Neutrophil (primary cell): ENCODE measurements at regions not wholly inside any gene's neighbourhood (a gene's known extent, or its start where the extent isn't known, plus 50 kb on each side); places are given as distances from the start of the nearest gene placed in this dataset.

Experiments used
- H3K27ac ChIP-seq: fragments of 200-600 bp; sonication (generic); 2 replicates; pipeline ENCODE4 v1.5.1; 2016; ENCODE audit warnings: mild to moderate bottlenecking, moderate library complexity
- H3K27me3 ChIP-seq: fragments of 200-600 bp; sonication (generic); 2 replicates; pipeline ENCODE4 v1.6.0; 2016; ENCODE audit warnings: mild to moderate bottlenecking
- H3K36me3 ChIP-seq: fragments of 200-600 bp; sonication (generic); 2 replicates; pipeline ENCODE4 v1.5.1; 2017
- H3K4me1 ChIP-seq, 2 experiments: fragments of 200-600 bp in 1 of 2; sonication (generic) in 1 of 2; 1 replicate in 1 of 2; 2 replicates in 1 of 2; pipeline versions ENCODE4 v1.5.1 to v1.6.1; 2013 to 2016; ENCODE audit warnings: low read depth in 1 of 2, low read length in 1 of 2, mild to moderate bottlenecking in 1 of 2, moderate library complexity in 1 of 2; ENCODE audit not compliant: control insufficient read depth in 1 of 2, insufficient read depth in 1 of 2
- H3K4me3 ChIP-seq, 2 experiments: fragments of 200-600 bp in 1 of 2; sonication (generic) in 1 of 2; 1 replicate in 1 of 2; 2 replicates in 1 of 2; pipeline ENCODE4 v1.5.1; 2013 to 2016; ENCODE audit warnings: low read depth in 1 of 2, low read length in 1 of 2, mild to moderate bottlenecking in 1 of 2, moderate library complexity in 1 of 2
- H3K9me3 ChIP-seq: fragments of 200-600 bp; sonication (generic); 2 replicates; pipeline ENCODE4 v1.5.1; 2016
- CTCF ChIP-seq: fragments of 200-600 bp; sonication (generic); IDR thresholded peaks from 2 replicates; pipeline ENCODE4 v1.5.1; 2016; ENCODE audit warnings: antibody characterized with exemption

- no peaks in the 10 kb centered on the region for H3K36me3 ChIP-seq
- H3K27ac ChIP-seq, result no peak overlapping the region
- no peak overlapping the region for H3K4me3 ChIP-seq
- H3K27me3 ChIP-seq, result no peaks in the 10 kb centered on the region
- TF ChIP-seq CTCF, result no peak
- H3K9me3 ChIP-seq, result no peaks in the 10 kb centered on the region
- no peaks in the 10 kb centered on the region for H3K4me1 ChIP-seq
Observed at GRCh38 chr5:2995035-2995434, 243.6 kb upstream of the IRX2 start.

- no peaks in the 10 kb centered on the region for H3K27me3 ChIP-seq
Observed at GRCh38 chr5:2993771-2994170, 242.3 kb upstream of the IRX2 start.

DNA sequence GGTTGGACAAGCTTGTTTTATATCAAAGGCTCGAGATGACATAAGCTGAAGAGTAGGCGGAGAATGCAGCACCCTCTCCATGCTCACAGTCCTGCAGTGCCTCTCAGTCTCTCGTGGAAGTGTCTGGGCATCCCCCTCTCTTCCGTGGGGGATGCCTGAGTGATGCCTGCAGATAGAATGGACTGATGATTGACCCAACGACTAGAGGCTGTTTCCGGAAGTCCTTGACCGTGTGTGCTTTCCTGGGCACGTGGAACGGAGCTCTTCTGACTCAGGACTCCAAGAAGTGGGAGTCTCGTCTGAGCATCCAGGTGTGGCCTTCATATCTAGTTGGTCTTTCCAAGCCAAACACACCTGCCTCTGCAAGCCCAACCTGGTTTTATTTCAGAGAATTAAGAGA, 241.8 kb upstream of the IRX2 start:
- no peak overlapping the region for H3K27ac ChIP-seq
- no peaks in the 10 kb centered on the region for H3K9me3 ChIP-seq

More at GRCh38 chr5:2993771-2994170, 242.3 kb upstream of the IRX2 start:
- Histone ChIP-seq H3K4me3 (no peak overlapping the region), H3K4me1 (no peaks in the 10 kb centered on the region), H3K27ac (no peak overlapping the region), H3K9me3 (no peaks in the 10 kb centered on the region), H3K36me3 (no peaks in the 10 kb centered on the region)
- TF ChIP-seq CTCF, result no peak

GRCh38 chr5:2992806-2993205, 241.3 kb upstream of the IRX2 start:
- H3K4me1 ChIP-seq, result no peaks in the 10 kb centered on the region
- H3K9me3 ChIP-seq, result no peaks in the 10 kb centered on the region
- H3K4me3 ChIP-seq, result no peak overlapping the region
- H3K27ac ChIP-seq, result no peak overlapping the region
- H3K36me3 ChIP-seq, result no peaks in the 10 kb centered on the region
- TF ChIP-seq CTCF, result no peak
- H3K27me3 ChIP-seq, result no peaks in the 10 kb centered on the region

More for the DNA sequence above, 241.8 kb upstream of the IRX2 start:
- no peaks in the 10 kb centered on the region for H3K4me1 ChIP-seq
- no peak for TF ChIP-seq CTCF
- H3K36me3 ChIP-seq, result no peaks in the 10 kb centered on the region
- H3K27me3 ChIP-seq, result no peaks in the 10 kb centered on the region
- no peak overlapping the region for H3K4me3 ChIP-seq

DNA sequence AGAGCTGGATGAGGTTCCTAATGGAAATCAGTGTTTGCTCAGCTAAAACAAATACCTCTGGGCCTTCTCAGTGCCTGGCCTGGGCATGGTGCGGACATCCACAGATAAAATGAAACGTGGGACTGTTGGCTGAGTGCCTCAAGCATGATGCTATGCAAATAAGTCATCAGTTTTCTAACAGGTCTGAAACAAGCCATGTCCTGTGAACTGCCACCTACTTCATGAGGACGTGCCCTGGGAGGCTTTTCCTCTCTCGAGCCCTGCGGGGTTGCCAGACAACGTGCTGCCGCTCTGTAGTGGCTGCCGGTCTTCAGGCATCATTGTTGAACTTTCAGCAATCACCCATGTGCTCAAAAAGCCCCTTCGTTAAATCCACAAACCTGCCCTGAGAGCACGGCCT, 240.4 kb upstream of the IRX2 start:
- H3K4me3 ChIP-seq, result no peak overlapping the region
- no peak for TF ChIP-seq CTCF
- no peaks in the 10 kb centered on the region for H3K4me1 ChIP-seq
- no peaks in the 10 kb centered on the region for H3K9me3 ChIP-seq
- H3K27me3 ChIP-seq, result no peaks in the 10 kb centered on the region
- H3K36me3 ChIP-seq, result no peaks in the 10 kb centered on the region
- H3K27ac ChIP-seq, result no peak overlapping the region

GRCh38 chr5:2989517-2989916, 238.0 kb upstream of the IRX2 start:
- TF ChIP-seq CTCF, result no peak

More at GRCh38 chr5:2989517-2989916, 238.0 kb upstream of the IRX2 start:
- Histone ChIP-seq H3K4me3 (no peak overlapping the region), H3K27ac (no peak overlapping the region), H3K27me3 (no peaks in the 10 kb centered on the region), H3K9me3 (no peaks in the 10 kb centered on the region), H3K4me1 (no peaks in the 10 kb centered on the region), H3K36me3 (no peaks in the 10 kb centered on the region)
